Ishikawa (cell line): ENCODE measurements at regions not wholly inside any gene's neighbourhood (a gene's known extent, or its start where the extent isn't known, plus 50 kb on each side); places are given as distances from the start of the nearest gene placed in this dataset.

Source experiments
- CEBPB ChIP-seq: IDR thresholded peaks from 2 replicates; pipeline ENCODE4 v1.6.1; 2012
- CREB1 ChIP-seq: IDR thresholded peaks from 2 replicates; pipeline ENCODE4 v1.6.1; 2012; ENCODE audit warnings: low read depth
- EGR1 ChIP-seq: IDR thresholded peaks from 2 replicates; pipeline ENCODE4 v1.6.1; 2012
- EP300 ChIP-seq: IDR thresholded peaks from 2 replicates; pipeline ENCODE4 v1.6.1; 2012; ENCODE audit warnings: borderline replicate concordance
- FOXM1 ChIP-seq: IDR thresholded peaks from 2 replicates; pipeline ENCODE4 v1.6.1; 2012; ENCODE audit warnings: low read depth, borderline replicate concordance
- NFIC ChIP-seq: IDR thresholded peaks from 2 replicates; pipeline ENCODE4 v1.6.1; 2012
- RAD21 ChIP-seq: IDR thresholded peaks from 2 replicates; pipeline ENCODE4 v1.6.1; 2012; ENCODE audit warnings: low read depth
- TAF1 ChIP-seq: IDR thresholded peaks from 2 replicates; pipeline ENCODE4 v1.6.1; 2012; ENCODE audit warnings: low read depth, mild to moderate bottlenecking
- TCF12 ChIP-seq: IDR thresholded peaks from 2 replicates; pipeline ENCODE4 v1.6.1; 2012; ENCODE audit warnings: low read depth
- TEAD4 ChIP-seq: IDR thresholded peaks from 2 replicates; pipeline ENCODE4 v1.6.1; 2012
- YY1 ChIP-seq: IDR thresholded peaks from 2 replicates; pipeline ENCODE4 v1.6.1; 2012; ENCODE audit warnings: low read depth
- ZBTB7A ChIP-seq: IDR thresholded peaks from 2 replicates; pipeline ENCODE4 v1.6.1; 2012; ENCODE audit warnings: low read depth
- TF ChIP-seq, protein P1 (sequence below): IDR thresholded peaks from 2 replicates; pipeline ENCODE4 v1.6.1; 2012
- TF ChIP-seq, protein P2 (sequence below): IDR thresholded peaks from 2 replicates; pipeline ENCODE4 v1.6.1; 2012; ENCODE audit warnings: low read depth, mild to moderate bottlenecking
- TF ChIP-seq, protein P3 (sequence below): IDR thresholded peaks from 2 replicates; pipeline ENCODE4 v1.6.1; 2012

DNA sequence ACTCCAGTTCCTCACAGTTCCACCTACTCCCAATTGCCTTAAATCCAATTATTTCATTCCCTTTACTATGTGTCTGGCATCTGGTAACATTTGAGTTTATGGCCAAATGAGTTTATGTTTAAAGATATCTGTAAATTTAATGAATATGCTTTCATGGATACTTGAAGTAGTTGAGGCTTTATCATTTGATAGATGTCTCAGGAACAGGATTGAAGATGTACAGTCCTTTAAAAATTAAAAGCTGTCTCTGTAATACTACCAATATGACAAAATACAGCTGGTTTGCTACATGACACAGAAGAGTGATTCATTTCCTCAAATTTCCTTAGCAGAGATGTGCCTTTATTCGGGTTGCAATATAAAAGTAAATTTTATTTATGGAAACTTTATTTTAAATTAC, 2326.0 kb upstream of the ACO1 start:
- TF ChIP-seq ZBTB7A = no peak

DNA sequence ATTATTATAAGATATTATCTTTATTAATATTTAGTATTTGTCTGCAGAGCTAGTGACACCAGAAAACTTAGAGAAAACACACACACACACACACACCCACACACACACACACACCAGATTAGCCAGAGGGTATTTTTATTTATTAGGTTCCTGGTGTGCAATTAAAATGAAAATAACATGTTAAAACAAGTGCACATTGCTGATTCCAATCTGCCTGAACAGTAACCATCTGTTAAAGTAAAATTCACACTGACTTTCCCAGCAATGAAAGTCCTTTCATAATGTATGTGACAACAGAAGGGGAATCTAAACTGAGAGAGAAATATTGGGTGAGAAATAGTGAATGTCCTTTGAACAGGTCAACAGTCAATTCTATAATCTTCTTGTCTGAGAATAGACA, 2323.5 kb upstream of the ACO1 start:
- TF ChIP-seq ZBTB7A (no peak), TEAD4 (no peak), FOXM1 (no peak), NFIC (no peak), TAF1 (no peak), TCF12 (no peak), CEBPB (no peak), EP300 (no peak), EGR1 (no peak), YY1 (no peak), CREB1 (no peak), RAD21 (no peak)
- TF ChIP-seq, protein P1, sequence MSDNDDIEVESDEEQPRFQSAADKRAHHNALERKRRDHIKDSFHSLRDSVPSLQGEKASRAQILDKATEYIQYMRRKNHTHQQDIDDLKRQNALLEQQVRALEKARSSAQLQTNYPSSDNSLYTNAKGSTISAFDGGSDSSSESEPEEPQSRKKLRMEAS = no peak
- TF ChIP-seq, protein P2, sequence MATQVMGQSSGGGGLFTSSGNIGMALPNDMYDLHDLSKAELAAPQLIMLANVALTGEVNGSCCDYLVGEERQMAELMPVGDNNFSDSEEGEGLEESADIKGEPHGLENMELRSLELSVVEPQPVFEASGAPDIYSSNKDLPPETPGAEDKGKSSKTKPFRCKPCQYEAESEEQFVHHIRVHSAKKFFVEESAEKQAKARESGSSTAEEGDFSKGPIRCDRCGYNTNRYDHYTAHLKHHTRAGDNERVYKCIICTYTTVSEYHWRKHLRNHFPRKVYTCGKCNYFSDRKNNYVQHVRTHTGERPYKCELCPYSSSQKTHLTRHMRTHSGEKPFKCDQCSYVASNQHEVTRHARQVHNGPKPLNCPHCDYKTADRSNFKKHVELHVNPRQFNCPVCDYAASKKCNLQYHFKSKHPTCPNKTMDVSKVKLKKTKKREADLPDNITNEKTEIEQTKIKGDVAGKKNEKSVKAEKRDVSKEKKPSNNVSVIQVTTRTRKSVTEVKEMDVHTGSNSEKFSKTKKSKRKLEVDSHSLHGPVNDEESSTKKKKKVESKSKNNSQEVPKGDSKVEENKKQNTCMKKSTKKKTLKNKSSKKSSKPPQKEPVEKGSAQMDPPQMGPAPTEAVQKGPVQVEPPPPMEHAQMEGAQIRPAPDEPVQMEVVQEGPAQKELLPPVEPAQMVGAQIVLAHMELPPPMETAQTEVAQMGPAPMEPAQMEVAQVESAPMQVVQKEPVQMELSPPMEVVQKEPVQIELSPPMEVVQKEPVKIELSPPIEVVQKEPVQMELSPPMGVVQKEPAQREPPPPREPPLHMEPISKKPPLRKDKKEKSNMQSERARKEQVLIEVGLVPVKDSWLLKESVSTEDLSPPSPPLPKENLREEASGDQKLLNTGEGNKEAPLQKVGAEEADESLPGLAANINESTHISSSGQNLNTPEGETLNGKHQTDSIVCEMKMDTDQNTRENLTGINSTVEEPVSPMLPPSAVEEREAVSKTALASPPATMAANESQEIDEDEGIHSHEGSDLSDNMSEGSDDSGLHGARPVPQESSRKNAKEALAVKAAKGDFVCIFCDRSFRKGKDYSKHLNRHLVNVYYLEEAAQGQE = no peak
- TF ChIP-seq, protein P3, sequence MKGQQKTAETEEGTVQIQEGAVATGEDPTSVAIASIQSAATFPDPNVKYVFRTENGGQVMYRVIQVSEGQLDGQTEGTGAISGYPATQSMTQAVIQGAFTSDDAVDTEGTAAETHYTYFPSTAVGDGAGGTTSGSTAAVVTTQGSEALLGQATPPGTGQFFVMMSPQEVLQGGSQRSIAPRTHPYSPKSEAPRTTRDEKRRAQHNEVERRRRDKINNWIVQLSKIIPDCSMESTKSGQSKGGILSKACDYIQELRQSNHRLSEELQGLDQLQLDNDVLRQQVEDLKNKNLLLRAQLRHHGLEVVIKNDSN = no peak

DNA sequence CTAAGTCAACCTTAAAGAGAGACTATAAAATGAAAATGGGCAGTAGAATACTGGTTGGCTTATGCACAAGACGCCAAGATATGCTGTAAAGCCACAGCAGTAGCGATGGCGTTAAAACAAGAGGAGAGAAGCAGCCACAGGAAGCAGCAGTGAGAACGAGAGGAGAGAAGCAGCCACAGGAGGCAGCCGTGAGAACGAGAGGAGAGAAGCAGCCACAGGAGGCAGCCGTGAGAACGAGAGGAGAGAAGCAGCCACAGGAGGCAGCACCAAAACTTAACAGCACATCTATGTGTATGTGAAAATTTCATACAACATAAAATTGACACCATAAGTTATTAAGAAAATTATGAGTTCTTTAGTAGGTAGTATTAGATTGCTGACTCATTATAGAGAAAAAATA, 2318.6 kb upstream of the ACO1 start:
- TF ChIP-seq, protein P1 = no peak
- TF ChIP-seq CEBPB = no peak
- no peak for TF ChIP-seq NFIC
- TF ChIP-seq, protein P2 = no peak
- TF ChIP-seq YY1 = no peak
- TF ChIP-seq EGR1 = no peak
- no peak for TF ChIP-seq CREB1
- no peak for TF ChIP-seq FOXM1
- TF ChIP-seq TEAD4 = no peak
- TF ChIP-seq, protein P3 = no peak
- TF ChIP-seq EP300 = no peak
- no peak for TF ChIP-seq ZBTB7A
- no peak for TF ChIP-seq TCF12
- no peak for TF ChIP-seq TAF1

DNA sequence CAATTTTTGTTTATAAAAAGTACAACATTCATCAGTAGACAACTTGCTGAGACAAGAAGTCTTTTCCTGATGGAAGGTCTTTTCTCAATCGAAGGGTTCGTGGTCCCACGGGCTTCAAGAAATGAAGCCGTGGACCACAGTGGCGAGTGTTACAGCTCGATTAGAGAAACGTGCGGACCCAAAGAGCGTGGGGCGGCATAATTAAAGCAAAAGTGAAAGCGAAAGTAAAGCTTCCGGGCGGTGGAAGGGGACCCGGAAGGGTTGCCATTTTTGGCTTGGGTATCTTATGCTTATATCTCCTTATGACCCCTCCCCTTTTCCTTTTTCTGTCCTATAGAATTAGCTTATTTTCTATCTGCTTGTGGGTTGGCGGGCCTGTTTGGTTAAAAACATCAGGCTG, 2309.4 kb upstream of the ACO1 start:
- TF ChIP-seq TCF12 = no peak
- no peak for TF ChIP-seq NFIC
- TF ChIP-seq TAF1 = no peak
- TF ChIP-seq FOXM1 = no peak
- TF ChIP-seq CREB1 = no peak
- TF ChIP-seq YY1 = no peak
- TF ChIP-seq ZBTB7A = no peak
- no peak for TF ChIP-seq EGR1
- no peak for TF ChIP-seq CEBPB
- TF ChIP-seq EP300 = no peak
- TF ChIP-seq, protein P2 = no peak
- TF ChIP-seq, protein P3 = no peak
